ENCODE measurements at regions not wholly inside any gene's neighbourhood (a gene's known extent, or its start where the extent isn't known, plus 50 kb on each side); places are given as distances from the start of the nearest gene placed in this dataset.
"Not testable (repeated sequence)": the region's sequence is repeated elsewhere in the genome, so short reads cannot be mapped to it uniquely, and the experiment has no call there.

DNA sequence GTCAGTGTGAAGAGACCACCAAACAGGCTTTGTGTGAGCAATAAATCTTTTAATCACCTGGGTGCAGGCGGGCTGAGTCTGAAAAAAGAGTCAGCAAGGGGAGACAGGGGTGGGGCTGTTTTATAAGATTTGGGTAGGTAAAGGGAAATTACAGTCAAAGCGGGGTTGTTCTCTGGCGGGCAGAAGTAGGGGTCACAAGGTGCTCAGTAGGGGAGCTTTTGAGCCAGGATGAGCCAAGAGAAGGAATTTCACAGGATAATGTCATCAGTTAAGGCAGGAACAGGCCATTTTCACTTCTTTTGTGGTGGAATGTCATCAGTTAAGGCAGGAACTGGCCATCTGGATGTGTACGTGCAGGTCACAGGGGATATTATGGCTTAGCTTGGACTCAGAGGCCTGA is 372.6 kb upstream of the MEX3C start:
- TF ChIP-seq, protein P1, sequence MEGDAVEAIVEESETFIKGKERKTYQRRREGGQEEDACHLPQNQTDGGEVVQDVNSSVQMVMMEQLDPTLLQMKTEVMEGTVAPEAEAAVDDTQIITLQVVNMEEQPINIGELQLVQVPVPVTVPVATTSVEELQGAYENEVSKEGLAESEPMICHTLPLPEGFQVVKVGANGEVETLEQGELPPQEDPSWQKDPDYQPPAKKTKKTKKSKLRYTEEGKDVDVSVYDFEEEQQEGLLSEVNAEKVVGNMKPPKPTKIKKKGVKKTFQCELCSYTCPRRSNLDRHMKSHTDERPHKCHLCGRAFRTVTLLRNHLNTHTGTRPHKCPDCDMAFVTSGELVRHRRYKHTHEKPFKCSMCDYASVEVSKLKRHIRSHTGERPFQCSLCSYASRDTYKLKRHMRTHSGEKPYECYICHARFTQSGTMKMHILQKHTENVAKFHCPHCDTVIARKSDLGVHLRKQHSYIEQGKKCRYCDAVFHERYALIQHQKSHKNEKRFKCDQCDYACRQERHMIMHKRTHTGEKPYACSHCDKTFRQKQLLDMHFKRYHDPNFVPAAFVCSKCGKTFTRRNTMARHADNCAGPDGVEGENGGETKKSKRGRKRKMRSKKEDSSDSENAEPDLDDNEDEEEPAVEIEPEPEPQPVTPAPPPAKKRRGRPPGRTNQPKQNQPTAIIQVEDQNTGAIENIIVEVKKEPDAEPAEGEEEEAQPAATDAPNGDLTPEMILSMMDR (conservative IDR thresholded peaks at IDR 0.05) = not testable (repeated sequence)
- not testable (repeated sequence) for TF ChIP-seq ZFX (IDR thresholded peaks at IDR 0.05)

Data from C4-2B (cell line).